Heart left ventricle (tissue), 13 donors: ENCODE measurements at regions not wholly inside any gene's neighbourhood (a gene's known extent, or its start where the extent isn't known, plus 50 kb on each side); places are given as distances from the start of the nearest gene placed in this dataset.

ENCODE experiments used
- POLR2A ChIP-seq, 2 donors: fragments of 450-650 bp; IDR thresholded peaks; one replicate each; pipeline ENCODE4 v1.6.1; 2017; ENCODE audit warnings: antibody characterized with exemption in 2 of 2, mild to moderate bottlenecking in 2 of 2, moderate library complexity in 2 of 2
- TF ChIP-seq, protein P1 (sequence below), 12 donors: fragments of 200-600 bp; sonication (generic) in 4 of 12; IDR thresholded peaks; one replicate each; pipeline versions ENCODE4 v1.5.0 to v1.8.0; 2018 to 2022; ENCODE audit warnings: antibody characterized with exemption in 12 of 12, mild to moderate bottlenecking in 5 of 12
- donor health status: ischemic (EF 13 %, LVEDD 7.1; RV severe dilation, severe dysfunction).
- donor health status: DM: no; HTN: yes; CAD: no.
- donor health status: DM: no; HTN: no; CAD: no.
- donor health status: ischemic (EF 25% LVEDD 6.9; RV normal size, moderate dysfunction).
- donor health status: ischemic (EF 25% LVEDD 5.7; RV mildly dilated, moderate dysfunction).
- donor health status: ischemic (EF 35%, LVEDD 5.7; RV mildly dilated, moderate dysfunction).
- donor health status: nonischemic (EF 11% LVEDD 7.7; RV severe dilation, severe dysfunction).
- donor health status: DM: yes; HTN: yes; CAD: no.
- donor health status: PGD.
- donor health status: ischemic (EF 29% LVEDD 5.4; RV normal size, mild dysfunction).
- donor health status: nonischemic (EF 23%, LVEDD 6.1; RV moderate dilation, normal function).

DNA sequence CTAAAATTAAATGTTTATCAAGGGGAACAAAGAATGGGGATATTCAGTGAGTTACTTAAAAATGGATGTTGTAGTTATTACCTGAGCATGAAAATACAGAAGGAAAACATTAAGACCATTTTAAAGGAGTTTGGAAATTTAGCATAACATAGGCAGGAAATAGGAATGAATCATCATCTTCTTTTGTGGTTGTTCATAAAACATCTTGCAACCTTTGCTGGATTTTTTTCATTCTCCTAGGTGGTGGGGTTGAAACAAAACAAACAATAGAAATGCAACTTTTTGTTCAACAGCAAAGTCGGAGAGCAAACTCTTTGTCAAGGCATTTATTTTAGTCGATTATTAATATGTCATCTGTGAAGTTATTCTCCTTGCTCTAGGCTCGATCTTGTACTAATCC, 275.1 kb downstream of the IPO8 start:
- no peak for TF ChIP-seq POLR2A (IDR thresholded peaks at IDR 0.05)
- TF ChIP-seq, protein P1, sequence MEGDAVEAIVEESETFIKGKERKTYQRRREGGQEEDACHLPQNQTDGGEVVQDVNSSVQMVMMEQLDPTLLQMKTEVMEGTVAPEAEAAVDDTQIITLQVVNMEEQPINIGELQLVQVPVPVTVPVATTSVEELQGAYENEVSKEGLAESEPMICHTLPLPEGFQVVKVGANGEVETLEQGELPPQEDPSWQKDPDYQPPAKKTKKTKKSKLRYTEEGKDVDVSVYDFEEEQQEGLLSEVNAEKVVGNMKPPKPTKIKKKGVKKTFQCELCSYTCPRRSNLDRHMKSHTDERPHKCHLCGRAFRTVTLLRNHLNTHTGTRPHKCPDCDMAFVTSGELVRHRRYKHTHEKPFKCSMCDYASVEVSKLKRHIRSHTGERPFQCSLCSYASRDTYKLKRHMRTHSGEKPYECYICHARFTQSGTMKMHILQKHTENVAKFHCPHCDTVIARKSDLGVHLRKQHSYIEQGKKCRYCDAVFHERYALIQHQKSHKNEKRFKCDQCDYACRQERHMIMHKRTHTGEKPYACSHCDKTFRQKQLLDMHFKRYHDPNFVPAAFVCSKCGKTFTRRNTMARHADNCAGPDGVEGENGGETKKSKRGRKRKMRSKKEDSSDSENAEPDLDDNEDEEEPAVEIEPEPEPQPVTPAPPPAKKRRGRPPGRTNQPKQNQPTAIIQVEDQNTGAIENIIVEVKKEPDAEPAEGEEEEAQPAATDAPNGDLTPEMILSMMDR (IDR thresholded peaks at IDR 0.05): no peak
